A172 (cell line): ENCODE measurements at regions not wholly inside any gene's neighbourhood (a gene's known extent, or its start where the extent isn't known, plus 50 kb on each side); places are given as distances from the start of the nearest gene placed in this dataset.
"Not testable (repeated sequence)": the region's sequence is repeated elsewhere in the genome, so short reads cannot be mapped to it uniquely, and the experiment has no call there.

Experiments
- DNase-seq: peaks from one replicate; pipeline ENCODE4 v3.0.0-alpha.2; 2015; ENCODE audit warnings: low spot score

- not testable (repeated sequence) for DNase-seq
Observed at GRCh38 chr4:69013933-69014332, 62.3 kb upstream of the UGT2A3 start.

GRCh38 chr4:69017986-69018385 is 66.4 kb upstream of the UGT2A3 start:
- DNase-seq = not testable (repeated sequence)

DNA sequence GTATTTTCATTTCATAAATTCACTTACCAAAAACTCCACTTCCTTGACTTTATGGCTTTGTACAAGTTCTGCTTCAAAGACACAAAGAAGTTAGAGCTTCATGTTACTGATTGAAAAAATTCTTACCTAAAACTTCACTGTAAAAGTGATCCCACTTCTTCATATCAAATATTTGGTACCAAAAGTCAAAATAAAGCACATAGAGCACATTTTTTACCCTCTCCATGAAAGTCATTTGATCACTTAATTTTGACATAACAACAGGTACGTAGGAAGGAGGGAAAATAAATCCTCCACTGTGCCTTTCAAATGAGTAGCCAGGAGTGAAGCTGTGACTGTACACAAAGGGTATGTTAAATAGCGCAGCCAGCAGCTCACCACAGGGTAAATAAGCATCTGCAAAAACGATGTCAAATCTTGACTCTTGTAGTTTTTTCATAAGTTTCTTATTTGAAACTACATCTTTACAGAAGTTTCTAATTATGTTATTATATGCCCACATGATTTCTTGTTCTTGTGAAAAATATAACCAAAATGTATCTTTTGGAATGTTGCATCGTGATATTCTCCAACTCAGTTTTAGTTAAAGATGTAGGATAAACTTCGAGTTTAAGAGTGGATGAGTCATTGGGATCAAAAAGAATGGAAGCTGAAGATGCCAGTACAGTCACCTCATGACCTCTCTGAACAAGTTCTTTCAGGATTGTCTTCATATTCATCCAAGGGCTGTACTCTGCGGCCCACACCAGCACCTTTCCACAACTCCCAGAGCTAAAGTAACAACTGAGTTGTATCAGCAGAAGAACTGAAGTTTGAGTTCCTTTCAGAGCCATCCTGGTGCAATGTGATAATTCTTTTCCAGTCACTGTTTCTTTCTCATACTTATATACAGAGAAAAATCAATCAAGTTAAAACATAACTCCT is 68.2 kb upstream of the UGT2A3 start:
- DNase-seq = not testable (repeated sequence)

GRCh38 chr4:69020462-69020807 is 68.8 kb upstream of the UGT2A3 start:
- not testable (repeated sequence) for DNase-seq

DNA sequence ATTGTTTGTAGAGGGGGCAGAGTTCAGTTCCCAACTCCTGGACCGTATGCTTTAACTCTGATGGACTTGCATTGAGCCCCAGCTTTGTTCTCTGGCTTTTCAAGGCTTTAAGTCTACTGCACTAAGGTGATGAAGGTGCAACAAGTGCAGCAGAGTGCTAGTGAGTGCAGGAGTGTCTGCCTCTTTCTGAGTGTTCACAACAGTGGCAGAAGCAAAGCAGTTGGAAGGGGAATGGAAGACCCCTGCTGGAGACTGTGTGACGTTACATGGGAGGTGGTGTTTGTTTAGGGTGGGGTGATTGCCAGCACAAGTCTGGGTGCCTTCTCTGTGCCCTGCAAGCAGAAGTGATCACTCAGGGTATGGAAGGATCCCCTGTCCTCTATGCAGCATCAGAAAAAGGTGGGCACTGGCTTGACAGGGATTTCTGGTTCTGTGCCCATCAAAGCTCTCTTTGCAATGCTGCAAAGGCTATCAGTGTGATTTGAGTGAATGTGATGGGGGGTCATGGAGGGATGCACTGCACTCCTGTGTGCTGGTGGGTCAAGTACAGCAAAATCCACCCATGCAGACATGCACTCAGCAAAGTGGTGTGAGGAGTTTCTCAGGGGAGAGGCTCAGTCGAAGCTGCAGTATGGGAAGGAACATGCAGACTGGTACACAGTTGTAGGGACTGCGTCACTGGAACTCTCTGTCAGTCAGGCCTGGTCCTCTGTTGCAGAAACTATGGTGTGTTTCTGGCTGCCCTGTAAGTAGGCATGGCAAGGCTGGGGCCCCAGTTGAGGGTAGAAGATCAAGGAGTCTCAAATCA is 70.9 kb upstream of the UGT2B7 start:
- no peak for DNase-seq

DNA sequence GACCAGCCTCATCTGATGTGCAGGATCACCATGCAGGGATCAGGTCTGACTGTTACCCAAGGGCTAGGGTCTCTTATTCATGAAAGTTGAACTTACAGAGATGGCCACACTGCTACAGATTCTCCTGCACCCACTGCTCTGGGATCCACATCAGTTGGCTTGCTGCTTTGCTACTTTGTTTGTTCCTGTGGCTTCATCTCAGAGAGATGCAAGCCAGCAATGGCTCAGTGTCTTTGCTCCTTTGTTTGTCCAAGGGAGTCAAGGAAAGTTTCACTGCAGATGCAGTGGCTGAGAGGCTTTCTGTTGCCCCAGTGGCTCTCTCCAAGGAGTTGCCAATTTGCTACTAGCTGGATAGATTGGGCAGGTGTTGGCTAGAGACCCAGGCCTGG is 70.3 kb upstream of the UGT2B7 start:
- no peak for DNase-seq

DNA sequence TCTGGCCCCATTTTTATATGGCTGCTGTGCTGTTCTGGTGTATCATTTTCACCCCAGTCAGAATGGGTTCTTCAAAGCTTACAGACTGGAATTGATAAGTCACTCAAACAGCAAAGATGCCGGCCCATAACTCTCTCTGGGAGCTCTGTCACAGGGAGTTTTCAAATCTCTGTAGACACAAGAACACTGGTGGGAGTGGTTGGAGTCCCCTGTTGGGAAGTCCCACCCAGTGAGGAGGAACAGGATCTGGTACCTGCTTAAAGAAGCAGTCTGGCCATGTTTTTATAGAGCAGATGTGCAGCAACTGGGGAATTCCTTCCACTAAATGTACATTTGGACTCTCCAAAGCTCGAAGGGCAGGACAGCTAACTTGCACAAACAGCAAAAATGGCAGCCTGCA is 69.3 kb upstream of the UGT2B7 start:
- no peak for DNase-seq

DNA sequence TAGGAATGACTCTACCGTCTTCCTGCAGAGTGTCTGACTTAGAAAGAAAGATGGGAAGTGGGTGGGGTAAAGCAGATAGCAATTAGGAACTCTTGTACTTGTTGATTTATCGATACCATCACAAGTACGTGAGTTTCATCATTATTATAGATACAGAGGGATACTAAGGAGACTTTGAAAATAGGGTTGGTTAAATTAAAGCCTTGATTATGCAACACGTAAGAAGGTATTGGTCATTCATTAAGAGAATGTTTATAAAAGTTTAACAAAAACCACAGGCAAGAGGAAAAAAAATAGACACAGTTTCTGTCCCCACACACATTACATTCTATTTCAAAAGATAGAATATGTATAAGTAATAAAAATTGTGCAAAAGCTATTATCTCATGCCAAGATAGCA is 65.9 kb upstream of the UGT2B7 start:
- DNase-seq = no peak

DNA sequence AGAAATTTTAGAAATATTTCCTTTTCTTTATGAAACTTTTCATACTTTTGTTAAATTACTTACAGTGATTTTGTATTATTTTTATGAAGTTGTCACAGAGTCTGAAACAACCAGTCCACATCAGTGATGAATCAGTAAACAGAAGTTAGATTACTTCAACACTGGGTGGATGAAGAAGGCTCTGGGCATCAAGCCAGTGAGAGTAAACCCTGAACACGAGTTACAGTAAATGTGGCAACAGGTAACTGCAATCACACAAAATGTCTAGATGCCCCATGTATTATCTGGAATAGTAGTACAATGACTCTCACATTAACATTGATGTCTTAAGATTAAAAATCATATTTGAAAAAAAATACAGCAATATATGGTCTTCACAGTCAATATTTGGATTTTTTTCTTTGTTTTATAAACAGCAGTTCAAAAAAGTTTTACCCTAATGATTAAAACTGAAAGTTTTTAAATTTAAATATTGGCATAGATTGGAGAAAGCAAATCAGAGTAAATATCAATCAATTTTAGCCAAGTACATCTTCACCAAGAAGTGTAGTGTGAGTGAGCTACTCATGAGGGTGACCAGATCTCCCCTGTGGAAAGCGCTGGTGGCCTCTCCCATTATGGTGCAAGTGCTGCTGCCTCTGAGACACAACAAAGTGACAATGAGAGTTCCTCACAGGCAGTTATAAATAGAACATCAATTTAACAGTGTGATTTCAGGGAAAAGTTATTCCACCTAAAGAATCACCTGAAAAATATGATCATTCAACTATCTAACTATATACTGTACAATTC is 63.2 kb upstream of the UGT2B7 start:
- no peak for DNase-seq

DNA sequence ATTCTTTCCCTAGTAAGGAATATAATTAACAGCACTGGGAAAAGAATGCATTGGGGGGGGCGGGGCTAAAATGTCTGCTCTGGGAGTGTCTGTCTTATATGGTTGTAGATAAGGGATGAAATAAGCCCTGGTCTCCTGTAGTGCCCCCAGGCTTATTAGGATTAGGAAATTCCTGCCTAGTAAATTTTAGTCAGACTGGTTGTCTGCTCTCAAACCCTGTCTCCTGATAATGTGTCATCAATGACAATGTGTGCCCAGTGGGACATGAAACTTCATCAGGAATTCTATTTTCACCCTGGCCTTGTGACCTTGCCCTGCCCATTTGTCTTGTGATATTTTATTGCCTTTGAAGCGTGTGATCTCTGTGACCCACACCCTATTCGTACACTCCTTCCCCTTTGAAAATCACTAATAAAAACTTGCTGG is 61.9 kb upstream of the UGT2B7 start:
- DNase-seq = peak; percentile 41

DNA sequence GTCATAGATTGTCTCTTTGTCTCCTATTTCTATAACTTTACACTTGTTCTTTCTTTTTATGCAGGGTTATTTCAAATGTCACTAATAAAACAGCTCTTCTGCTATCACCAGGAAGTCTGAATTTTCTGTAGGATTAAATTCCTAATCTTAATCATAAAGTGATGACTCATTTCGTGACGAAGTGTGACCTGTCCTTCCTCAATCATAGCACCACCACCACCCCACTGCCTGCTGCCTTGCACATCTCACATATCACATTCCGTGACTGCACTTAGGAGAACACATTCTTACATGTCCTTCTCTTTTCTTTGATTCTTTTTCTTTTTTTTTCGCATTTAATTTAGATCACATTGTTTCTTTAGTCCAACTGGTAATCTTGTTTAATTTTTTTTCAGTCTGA is 57.7 kb upstream of the UGT2B7 start:
- DNase-seq = peak; percentile 11

GRCh38 chr4:69039071-69039470 is 57.2 kb upstream of the UGT2B7 start:
- no peak for DNase-seq

GRCh38 chr4:69044247-69044646 is 52.0 kb upstream of the UGT2B7 start:
- DNase-seq = no peak
